Left ventricle myocardium superior (tissue), 1 donor: ENCODE measurements at regions not wholly inside any gene's neighbourhood (a gene's known extent, or its start where the extent isn't known, plus 50 kb on each side); places are given as distances from the start of the nearest gene placed in this dataset.
"Not testable (repeated sequence)": the region's sequence is repeated elsewhere in the genome, so short reads cannot be mapped to it uniquely, and the experiment has no call there.

Source experiments
- ATAC-seq: fragments of 200-7000 bp; cut with Tn5 transposase; one replicate; pipeline ENCODE4 v1.9.1; 2020; ENCODE audit warnings: mild to moderate bottlenecking, moderate library complexity
- DNase-seq: peaks from one replicate; pipeline ENCODE4 v3.0.0-alpha.2; 2020
- intact Hi-C: fragments of 100-400 bp; cut with micrococcal nuclease; formaldehyde crosslinking; loops from one replicate; pipeline ENCODE4 v1.11.0; 2022
- donor health status: DM: no; HTN: yes; CAD: no; lungs with severe emphysema.

DNA sequence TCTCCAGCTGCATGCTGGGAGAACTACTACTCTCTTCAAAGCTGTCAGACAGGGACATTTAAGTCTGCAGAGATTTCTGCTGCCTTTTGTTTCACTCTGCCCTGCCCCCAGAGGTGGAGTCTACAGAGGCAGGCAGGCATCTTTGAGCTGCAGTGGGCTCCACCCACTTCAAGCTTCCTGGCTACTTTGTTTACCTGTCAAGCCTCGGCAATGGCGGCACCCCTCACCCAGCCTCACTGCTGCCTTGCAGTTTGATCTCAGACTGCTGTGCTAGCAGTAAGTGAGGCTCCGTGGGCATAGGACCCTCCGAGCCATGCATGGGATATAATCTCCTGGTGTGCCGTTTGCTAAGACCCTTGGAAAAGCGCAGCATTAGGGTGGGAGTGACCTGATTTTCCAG, 61.7 kb downstream of the DMRTA1 start:
- ATAC-seq, intact Hi-C loops, DNase-seq: not testable (repeated sequence)

DNA sequence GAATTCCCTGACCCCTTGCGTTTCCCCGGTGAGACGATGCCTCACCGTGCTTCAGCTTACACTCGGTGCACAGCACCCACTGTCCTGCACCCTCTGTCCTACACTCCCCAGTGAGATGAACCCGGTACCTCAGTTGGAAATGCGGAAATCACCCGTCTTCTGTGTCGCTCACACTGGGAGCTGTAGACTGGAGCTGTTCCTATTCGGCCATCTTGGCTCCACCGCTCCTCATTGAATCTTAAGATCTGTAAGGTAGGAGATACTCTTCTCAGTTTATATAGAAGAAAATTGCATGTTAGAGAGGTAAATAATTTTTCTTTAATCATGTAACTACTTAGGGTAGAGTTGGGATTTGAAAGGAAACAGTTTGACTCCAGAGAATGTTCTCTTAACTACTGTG, 62.2 kb downstream of the DMRTA1 start:
- no peak for ATAC-seq
- DNase-seq, result no peak
- intact Hi-C loops, result no loop called here

DNA sequence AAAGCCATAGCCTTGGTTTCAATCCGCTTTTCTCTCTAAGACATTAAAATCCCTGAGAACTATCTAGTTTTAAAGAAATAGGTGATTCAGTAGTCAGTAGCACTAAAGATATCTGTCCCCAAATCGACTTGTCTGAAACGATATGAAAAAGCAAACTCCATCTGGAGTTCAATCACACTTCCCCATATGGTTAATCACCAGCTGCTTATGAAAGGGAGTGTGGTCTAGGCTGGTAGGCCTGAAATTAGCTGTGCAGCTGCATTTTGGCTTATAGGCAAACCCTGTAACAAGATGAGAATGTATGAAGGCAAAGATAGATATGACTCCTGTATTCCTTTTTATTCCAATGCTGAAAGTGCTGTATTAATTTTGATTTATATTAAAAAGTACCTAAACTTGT, 65.9 kb downstream of the DMRTA1 start:
- intact Hi-C loops, result no loop called here
- DNase-seq (no peak), ATAC-seq (no peak)

DNA sequence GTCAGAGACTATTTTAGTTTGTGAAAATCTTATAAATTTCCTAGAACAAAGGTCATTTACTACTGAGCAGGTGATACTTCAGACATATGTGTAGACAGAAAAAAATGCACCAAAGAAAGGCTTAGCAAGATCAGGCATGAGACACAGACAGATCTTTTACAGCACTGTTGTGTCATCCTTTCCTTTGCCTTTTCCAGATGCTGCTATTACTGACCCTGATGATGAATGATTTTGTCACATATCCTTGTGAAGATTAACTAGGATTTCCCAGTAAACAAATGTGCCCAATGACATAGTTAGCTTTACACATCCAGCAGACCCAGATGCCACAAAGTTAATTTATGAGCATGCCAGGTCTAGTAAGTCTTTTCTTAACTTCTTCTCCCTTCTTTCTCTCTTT, 68.2 kb downstream of the DMRTA1 start:
- no peak for ATAC-seq
- DNase-seq, result no peak
- intact Hi-C loops, result no loop called here

DNA sequence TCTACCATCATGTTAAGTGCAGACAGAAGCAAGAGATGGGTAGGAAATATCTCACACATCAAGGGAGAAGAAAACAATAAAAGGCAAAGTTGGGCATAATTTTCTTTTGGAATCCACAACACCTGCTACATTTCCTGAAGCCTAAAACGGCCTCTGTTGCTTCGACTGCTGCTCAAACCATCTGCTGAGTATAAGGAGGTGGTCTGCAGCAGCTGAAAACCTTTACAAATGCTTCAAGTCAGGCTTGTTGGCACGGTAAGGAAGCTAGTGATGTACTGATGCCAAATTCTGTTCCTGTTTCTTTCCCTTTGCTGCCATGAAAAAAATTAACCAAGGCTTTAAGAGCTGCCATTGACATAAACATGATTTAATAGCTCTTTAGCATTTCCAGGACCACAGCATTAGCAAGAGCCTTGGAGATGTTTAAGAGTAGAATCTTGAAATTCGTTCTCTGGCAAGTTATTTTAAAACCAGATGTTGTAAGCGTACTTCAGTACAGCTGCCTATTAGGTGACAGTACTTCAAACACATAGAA, 75.6 kb downstream of the DMRTA1 start:
- ATAC-seq (no peak), DNase-seq (no peak)
- intact Hi-C loops, result no loop called here

DNA sequence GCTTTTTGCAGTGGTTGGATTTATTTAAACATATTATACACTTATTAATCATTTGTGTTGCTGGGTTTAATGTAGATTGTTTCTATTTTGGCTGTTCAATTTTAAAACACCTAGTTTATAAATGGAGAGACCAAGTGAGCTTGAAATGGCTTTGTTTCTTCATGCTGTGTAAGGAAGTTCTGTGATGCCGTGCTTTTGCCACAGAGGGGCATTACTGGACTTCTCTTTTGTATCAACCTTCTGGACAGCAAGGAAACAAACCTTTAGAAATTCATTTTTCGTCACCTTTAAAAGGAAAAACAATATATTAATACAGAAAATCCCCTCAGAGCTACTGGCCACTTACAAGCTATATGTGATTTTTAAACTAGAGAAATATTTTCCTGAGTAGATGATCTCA, 81.9 kb downstream of the DMRTA1 start:
- intact Hi-C loops, result no loop called here
- DNase-seq (no peak), ATAC-seq (no peak)

DNA sequence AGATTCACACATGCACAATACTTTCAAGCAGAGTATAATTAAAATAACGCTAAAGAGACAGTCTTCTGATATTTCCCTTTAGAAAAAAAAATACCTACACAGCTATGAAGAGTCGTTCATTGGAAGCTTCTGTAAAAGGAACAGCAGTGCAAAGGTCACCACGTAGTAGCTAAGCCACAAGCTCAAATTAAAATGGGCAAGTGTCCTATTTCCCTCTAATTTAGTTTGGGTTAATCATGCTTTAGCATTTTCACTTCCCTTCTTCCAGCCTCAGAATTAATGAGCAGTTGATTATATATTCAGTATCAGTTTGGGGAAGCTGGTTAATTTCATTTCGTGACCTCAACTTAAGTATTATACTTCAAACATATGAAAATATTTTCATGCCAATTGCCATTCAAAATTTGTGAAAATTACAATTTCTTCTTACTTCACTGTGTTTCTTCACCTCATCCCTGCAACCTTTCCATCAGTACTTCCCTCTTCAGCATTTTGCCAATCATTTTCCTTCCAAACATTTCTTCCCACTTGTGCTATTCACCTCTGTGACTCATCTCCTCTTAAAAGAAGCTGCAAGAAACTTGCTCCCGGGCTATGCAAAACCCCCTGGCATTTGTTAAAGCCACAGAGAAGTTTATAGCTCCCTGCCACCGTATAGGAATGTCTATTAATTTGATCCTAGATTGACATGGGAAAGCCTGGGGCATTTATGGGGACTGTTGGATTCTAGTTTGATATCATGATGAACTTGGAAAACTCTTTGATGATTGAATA, 83.0 kb downstream of the DMRTA1 start:
- DNase-seq (no peak), ATAC-seq (no peak)
- intact Hi-C loops, result loop anchor here (10.0 kb wide), 1 partner anchor 55 kb away; no protein-coding TSS in a partner anchor

DNA sequence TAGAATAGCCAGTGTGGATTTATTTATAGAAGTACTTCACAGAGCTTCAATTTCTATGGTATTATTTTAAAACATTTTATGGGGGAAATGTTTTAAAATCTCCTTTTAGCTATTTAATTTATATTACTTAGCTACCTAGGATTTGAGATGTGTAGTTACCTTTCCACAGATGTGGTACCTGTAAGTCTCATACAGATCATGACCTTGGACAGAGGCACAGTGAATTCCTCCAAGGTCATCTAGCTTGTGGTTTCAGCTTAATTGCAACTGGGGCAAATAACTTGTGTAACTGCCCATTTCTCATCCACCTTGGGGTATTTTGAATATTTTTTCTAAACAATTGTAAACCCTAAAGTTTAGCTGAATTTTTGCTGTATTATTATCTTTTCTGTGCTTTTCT, 89.2 kb downstream of the DMRTA1 start:
- intact Hi-C loops, result loop anchor here (10.0 kb wide), 1 partner anchor 61 kb away; no protein-coding TSS in a partner anchor
- ATAC-seq (no peak), DNase-seq (no peak)

DNA sequence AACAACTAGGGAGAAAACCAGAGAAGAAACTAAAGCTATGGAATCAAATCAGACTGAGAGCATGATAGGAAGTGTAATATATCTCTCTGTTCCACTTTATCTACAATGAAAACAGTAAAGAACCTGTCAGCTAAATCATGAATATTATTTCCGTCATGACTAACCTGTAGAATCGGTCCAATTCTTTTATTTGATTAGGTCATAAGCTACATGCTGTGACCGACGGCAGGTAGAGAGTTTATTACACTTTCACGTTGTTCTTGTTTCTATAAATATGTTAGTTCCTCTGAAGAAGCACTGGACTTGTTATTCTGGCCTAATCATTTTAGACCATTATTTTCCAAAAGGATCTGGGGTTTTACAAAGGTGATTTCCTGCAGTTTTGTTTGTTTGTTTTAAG, 91.1 kb downstream of the DMRTA1 start:
- intact Hi-C loops, result loop anchor here (10.0 kb wide), 1 partner anchor 63 kb away; no protein-coding TSS in a partner anchor
- DNase-seq (no peak), ATAC-seq (no peak)

DNA sequence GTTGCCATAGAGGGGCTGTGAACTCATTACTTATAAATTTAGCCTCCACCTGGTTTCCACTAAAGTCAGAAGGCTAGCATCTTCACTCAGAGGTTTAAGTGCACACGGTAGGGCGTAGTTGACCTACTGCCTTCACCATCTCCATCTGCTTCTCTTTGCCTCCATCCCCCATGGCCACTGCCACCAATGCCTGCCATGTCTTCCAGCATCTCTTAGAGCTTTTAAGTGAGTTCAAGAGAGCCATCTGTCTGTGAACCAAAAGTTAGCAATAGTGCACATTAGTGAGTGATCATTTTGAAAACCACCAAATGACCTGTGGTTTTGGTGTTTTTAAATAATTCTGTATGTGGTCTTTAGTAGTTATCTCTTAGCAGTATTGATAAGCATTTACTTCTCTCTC, 102.0 kb downstream of the DMRTA1 start:
- no peak for DNase-seq
- intact Hi-C loops, result no loop called here
- no peak for ATAC-seq

DNA sequence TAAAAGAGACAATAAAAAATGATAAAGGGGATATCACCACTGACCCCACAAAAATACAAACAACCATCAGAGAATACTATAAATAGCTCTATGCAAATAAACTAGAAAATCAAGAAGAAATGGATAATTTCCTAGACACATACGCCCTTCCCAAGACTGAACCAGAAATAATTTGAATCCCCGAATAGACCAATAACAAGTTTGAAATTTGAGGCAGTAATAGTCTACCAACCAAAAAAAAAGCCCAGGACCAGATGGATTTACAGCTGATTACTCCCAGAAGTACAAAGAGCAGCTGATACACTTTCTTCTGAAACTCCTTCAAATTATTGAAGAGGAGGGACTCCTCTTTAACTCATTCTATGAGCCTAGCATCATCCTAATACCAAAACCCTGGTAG, 128.1 kb downstream of the DMRTA1 start:
- ATAC-seq (no peak), DNase-seq (no peak)
- intact Hi-C loops, result no loop called here

DNA sequence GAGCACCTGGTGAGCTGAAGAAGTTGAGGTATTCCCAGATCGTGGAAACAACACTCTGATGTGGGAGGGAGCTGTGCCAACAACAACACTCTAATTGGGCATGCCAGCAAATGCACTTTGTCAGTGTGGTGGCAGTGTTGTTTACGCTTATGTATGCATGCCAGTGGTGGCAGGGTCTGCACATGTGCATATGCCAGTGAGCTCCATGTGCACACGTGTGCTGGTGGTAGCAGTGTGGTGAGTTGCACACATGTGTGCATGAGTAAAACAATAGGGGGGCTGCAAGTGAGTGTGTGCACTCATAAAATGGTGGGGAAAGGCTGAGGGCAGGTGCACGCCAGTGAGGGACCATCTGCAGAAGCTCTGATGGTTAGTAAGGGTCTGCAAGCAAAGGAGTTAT, 134.2 kb downstream of the DMRTA1 start:
- ATAC-seq (no peak), DNase-seq (no peak)
- intact Hi-C loops, result no loop called here

DNA sequence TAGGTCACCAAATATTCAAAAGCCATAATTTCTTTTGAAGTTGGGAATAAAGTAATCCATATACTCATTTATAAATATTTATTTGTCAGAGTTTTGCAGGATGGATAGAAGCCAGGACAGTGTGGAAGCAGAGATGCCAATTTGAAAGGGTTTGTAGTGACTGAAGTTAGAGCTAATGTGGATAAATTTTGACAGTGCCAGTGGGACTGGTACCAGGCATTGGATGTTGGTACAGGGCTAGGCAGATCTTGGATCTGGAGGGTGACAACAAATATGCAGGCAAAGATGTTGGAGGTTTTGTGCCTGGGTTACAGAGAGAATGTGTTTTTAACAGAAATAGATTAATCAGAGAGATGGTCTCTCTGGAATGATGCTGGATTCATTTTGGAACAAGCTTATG, 135.6 kb downstream of the DMRTA1 start:
- intact Hi-C loops, result no loop called here
- DNase-seq (no peak), ATAC-seq (no peak)

DNA sequence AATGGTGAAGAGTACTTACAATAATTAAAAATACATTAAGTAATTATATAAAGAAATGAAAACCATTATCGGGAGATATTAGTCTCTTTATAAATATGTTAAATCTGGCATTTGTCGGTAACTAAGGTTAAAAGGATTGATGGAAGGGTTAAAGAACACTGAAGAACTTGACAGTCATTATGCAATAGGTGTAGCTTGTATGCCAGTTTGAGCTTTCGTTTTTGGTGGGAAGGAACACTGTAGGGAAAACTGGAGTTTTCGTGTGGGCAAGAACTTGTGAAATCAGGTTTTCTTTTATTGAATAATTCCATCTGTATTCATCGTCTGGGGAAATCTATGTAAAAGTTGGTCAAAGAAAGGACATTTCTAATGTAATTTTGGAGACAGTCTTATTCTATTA, 142.3 kb downstream of the DMRTA1 start:
- intact Hi-C loops, result no loop called here
- ATAC-seq, result no peak
- no peak for DNase-seq

DNA sequence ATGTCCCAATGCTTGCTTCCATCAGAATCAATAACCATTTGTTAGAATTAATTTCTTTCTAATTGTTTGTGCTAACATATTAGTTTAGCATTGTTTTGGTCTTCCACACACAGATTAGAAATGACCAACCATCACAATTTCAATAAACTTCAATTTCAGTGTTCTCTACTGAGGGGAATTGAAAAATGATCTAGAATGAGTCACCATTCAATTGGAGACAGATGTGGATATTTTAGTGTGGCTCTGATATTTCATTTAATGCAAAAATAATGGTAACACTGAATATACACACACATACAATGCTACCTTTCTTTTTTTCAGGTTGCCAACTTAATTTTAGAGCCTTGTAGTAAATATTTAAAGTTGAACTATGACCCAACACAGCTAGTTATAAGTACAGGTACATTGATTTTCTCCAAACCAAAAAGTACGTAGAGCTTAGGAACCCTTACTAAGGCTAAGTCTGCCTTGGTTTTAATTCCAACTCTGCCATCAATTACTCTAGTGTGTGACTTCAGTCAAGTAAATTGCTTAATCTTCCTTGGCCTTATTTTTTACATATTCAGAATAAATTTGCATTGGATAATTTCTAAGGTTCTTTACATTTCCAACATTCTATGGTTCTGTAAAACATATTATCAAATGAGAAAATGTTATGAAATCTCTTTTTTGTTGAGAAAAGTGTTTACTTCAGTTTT, 143.9 kb downstream of the DMRTA1 start:
- DNase-seq, result no peak
- intact Hi-C loops, result no loop called here
- ATAC-seq, result no peak

DNA sequence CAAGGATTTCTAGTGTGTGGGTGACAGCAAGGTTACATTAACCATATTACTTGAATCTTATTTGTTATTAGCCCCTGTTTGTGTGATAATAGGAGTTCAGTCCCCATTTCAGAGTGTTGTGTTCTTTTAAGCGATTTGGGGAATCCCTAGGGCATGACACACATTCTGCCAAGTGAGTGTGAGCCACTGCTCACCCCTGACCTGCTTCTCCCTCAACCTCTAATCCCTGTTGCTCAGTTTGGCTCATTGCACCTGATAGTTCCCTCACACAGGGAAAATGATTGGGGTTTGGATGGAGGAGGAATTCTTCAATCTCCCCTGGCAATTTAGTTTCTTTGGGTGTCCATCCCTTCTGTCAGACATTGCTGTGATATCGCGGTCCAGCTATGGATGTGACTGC, 149.2 kb downstream of the DMRTA1 start:
- no peak for ATAC-seq
- DNase-seq, result no peak
- intact Hi-C loops, result no loop called here

DNA sequence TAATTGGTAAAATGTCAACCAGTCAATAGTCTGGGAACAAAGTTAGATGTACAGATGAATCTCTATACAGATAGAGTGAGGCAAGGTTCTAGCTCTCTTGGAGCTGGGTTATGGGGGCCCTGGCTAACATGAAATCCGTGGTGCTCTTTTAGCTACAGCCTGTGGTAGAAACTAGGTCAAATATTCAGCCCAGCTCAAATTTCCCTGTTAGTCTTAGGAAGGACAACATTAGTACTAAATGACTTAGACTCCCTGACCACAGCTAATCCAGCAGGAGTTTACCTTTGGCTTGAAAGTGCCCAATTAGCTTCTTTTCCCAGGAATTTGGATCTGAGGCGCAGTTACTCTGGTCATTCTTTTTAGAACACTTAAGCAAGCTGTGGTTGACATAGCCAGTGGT, 170.5 kb downstream of the DMRTA1 start:
- no peak for DNase-seq
- intact Hi-C loops, result no loop called here
- ATAC-seq, result no peak

DNA sequence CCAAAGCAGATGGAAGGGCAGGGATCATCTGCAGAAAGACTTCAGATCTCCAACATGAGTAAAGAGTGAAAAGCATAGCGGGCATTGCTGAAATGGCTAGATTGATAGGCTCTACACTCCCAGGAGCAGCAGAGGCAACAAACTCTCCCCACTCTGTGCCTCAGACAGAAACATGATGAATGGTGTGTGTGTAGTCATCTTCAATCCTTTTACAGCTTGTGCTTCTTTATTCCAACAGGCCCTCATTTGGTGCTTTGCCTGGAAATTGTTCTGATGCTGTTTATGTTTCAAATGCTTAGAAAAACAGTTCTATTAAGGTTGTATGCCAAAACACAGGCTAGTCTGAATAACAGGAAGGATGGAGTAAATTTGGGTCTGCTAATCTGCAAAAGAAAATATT, 176.2 kb downstream of the DMRTA1 start:
- intact Hi-C loops, result no loop called here
- no peak for DNase-seq
- ATAC-seq, result no peak

DNA sequence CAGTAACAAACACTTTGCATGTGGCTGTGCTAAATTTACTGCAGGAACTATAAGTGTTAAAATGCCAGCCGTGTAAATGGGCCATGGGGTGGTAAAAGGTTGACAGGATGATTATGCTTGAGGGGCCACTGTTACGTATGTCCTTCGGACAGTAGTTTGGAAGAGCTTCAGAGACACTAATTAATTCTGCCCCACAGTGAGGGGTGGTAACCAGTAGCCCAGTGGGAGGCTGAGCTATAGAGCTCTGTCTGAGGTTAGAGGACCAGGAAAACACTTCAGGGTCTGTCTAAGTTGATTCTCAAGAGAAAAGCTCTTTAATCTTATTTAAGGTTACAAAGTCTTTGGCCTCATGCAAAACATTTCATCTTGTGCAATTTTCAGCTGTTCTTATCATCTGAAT, 176.6 kb downstream of the DMRTA1 start:
- intact Hi-C loops, result no loop called here
- ATAC-seq, result no peak

DNA sequence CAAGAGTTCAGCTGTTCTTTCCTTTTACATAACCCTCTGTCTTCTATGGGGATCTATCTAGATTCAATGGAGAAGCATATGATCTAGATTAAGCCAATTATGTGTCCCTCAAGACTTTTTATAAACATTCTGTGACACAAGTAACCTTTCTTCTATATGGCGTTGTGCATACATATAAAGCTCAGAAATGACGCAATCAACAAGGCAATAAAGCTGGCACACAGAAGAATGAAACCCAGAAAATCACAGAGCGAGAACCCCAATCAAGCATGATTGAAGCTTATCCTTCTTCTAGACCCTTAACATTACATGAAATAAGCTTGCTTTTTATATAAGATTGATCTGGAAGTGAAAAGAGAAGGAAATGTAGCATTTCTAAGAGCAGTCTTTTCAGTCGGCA, 178.9 kb downstream of the DMRTA1 start:
- intact Hi-C loops, result no loop called here
- DNase-seq (no peak), ATAC-seq (no peak)

More for the DNA sequence above, 176.6 kb downstream of the DMRTA1 start:
- no peak for DNase-seq

DNA sequence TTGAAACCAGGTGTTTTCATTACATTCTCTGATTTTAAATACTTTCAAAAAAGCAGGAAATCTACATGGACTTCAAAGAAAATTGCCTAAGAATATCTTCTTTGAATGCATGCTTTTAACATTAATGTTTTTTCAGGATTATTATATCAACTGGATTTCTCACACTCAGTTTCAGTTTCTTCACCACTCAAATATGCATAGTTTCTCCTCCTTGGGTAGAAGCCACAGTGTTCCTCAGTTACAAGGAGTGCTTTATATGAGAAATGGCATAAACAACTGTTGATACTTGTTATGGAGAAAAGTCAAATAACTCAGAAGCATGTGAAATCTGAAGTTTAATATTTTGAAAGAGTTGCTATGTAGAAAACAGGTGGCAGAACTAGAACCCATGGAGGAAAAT, 196.9 kb downstream of the DMRTA1 start:
- intact Hi-C loops, result no loop called here
- DNase-seq, result no peak
- ATAC-seq, result no peak
